RKO (cell line): ENCODE measurements at regions not wholly inside any gene's neighbourhood (a gene's known extent, or its start where the extent isn't known, plus 50 kb on each side); places are given as distances from the start of the nearest gene placed in this dataset.
"Not testable (repeated sequence)": the region's sequence is repeated elsewhere in the genome, so short reads cannot be mapped to it uniquely, and the experiment has no call there.

Experiments
- DNase-seq: peaks from one replicate; pipeline ENCODE4 v3.0.0-alpha.2; 2016; ENCODE audit warnings: low spot score

DNA sequence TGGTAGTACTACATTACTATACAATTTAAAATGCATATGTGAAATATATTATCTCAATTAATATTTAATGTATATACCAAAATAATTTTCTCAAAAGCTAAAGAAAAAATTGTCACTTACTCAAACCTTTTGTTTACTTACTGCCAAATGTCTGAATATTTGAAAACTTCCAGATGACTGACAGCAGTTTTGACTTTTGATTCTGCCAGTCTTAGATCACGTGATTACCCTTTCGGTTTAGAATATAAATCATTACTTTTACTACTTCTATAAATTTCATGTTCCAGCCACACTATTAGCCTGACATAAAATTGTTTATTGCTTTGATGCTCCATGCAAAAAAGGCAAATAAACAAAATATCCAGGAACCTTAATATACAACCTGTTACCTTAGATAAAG lies 680.7 kb upstream of the ID4 start:
- no peak for DNase-seq

DNA sequence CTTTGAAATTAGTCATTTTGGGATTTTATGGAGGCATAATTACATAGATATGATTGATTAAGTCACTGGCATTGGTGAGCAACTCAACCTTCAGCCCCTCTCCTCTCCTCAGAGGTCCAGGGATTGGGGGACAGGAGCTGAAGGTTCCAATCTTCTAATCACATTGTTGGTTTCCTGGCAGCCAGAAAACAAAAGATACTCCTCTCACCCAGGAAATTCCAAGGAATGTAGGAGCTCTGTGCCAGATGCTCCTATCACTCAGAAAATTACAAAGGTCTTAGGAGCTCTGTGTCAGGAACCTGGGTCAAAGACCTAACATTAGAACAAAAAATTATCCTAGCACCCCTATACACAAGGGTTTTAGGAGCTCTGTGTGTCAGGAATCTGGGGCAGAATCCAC lies 679.7 kb upstream of the ID4 start:
- DNase-seq: no peak

DNA sequence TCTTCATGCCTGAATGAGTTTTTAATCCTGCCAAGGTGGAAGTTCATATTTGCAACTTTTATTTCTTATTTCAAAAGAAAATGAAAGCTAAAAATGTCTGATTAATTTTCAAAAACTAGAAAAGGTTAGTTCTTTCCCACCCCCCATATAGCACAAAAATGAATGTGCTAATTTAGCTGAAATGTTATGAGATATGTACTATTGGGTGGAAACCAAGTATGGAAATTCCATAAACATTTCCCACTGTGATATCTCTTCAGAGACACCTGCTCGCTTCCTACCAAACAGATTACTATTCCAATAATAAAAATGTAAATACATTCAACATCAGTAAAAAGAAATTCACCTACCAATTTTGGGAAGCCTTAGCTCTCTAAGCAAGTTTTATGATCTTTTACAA lies 678.6 kb upstream of the ID4 start:
- no peak for DNase-seq

DNA sequence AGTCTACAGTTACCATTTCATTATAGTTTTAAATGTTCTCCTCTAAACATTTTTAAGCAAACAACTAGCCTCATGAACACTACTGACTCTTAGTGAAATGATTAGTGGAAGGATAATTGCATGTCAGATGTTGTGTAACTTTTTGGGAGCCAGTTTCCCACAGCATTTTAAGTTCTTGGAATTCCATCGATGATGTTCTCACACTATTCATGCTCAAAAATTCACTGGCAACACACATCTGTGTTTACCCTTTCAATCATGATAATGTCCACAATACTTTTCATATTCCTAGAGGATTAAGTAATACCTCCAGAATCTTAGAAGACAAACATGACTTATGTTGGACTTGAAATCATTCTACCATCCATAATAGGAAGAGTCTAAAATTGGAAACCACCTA lies 678.1 kb upstream of the ID4 start:
- no peak for DNase-seq

DNA sequence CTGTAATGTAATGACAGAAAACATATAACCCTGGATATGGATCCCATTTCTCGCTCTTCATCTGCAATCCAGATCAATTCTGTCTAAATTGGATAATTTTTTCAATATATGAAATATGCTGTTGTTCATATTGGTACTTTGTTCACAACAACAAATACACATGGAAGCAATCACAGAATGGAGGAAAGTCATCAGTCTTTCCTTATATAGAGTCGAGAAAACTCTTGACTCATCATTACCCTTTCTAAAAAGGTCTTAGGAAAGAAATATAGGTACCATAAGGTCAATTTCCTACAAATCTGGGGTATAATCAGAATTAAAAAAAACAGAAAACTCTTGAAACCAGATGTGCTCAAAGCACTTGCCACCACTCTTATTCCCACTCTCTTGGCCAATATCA lies 677.6 kb upstream of the ID4 start:
- no peak for DNase-seq

DNA sequence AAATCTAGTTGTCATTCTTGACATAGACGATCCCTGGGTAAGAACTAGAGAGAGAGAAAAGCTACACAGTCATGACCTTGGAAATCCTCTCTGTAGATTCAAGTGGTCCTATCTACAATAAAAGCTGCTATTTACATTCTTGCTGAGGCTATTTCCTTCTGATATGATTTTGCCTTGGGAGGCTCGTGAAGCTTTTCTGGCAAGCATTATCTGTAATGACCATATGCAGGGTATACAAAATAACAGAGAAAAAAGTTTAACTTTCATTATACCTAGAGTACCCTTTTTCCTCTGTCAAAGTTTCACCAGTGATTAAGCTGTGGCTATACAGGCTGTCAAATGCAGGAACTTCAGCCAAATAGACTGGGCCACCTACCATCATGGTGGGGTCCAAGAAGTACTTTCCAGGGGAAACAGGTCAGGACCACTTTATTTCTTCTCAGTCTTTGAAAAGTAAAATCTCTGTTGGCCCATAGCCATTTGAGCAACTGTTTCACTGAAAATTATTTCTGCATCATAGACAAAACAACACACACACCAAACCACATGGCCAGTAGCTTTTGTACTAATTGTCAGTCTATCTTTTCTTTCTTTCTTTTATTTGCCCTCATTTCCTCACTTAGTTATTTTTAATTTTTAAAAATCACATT lies 677.0 kb upstream of the ID4 start:
- DNase-seq: no peak

DNA sequence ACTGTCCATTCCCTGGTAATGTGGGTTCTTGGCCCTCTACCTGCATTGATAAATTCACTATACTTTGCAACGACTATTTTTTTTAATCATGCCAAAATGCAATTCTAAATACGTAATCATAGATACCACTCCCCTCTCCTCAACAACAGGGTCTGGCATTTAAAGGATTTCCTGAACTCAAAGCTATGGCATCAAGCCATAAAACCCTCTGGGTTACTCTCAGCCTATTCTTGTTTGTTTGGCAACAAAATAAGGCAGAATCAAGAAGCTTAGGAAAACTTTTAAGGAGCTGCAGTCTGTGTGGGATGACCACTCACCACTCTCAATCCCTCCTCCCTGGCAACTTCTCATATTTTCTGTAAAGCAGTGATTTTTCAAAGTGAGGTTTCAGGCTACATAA lies 669.9 kb upstream of the ID4 start:
- DNase-seq: no peak

DNA sequence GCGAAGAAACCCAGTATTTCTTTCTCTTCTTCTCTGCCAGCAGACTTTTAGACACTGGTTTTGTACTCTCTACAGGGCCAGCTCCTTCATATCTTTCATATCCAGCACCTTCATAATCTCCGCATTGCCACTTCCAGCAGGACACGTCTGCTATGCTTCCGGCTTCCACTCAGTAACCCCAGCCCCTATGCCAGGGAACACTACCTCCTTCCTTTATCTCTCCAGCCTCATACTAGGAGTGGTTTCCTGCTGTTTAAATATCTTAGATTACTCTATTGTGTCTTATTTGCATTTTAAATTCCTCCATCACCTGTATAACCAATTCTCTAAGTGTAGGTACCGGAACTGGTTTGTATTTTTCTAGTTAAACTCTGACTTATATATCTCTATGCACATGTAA lies 667.8 kb upstream of the ID4 start:
- DNase-seq: no peak

DNA sequence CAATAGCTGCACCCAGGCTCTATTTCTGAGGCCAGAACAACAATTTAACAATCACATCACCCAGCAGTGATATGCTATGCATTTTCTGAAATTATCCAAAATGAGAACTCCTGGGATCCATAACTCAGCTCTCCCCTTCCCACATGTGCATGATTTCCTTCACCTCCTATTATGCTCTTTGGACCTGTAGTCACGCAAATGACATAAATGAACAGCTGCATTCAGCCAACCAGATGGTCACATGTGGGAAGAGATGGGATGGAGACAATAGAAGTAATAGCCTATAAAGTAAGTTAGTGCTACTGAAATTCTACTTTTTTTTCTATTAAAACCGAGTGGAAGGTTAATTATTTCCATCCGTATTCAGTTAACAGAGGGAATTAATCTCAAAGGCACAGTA lies 662.1 kb upstream of the ID4 start:
- no peak for DNase-seq

DNA sequence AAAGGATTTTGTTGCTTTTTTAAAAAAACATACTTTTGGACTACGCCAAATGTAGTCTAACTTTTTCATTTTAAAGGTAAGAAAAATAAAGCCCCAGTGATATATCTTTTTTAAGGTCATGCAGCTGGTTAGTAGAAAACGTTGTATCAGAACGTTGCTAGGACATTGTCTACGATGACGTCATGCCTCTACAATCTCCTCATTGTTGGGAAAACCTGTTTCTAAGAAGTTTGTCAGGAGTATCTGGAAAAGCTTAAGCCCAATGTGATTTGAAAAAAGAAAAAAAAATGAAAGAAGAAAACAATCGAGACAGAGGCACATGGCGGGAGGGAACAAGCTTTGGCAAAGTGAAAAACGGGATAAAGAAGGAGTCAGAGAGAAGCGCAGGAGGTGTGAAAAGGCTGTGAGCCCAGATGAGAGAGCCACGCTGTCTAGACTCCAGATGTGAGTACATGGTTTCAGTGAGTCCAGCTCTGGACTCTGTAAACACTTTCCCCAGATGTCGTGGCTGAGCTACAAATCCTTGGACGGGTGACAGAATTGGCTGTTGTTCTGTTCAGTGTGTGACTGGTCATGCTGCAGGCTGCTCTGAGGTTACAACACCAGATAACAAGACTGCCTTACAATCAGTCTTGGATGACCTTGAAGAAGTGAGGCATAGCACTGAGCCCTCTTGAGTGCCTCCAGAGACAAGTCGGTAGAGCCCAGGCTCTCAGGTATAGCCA lies 656.7 kb upstream of the ID4 start:
- no peak for DNase-seq

DNA sequence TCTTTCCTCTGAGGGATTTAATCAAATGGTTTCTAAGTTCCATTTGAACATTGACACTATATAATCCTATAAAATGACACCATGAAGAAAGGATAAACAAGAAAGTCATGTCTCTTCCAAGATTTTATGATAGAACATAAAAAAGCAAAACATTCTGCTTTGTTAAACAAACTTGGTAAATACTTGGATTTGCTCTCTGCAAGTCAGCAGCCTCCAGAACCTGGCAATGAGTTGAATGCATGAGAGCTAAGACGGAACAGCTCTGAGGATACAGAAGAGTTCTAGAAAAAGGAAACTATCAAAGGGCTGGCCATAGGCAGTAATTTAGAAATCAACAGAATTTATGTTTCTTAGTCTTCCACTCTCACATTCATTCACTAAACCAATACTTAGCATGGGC lies 656.0 kb upstream of the ID4 start:
- DNase-seq: no peak

DNA sequence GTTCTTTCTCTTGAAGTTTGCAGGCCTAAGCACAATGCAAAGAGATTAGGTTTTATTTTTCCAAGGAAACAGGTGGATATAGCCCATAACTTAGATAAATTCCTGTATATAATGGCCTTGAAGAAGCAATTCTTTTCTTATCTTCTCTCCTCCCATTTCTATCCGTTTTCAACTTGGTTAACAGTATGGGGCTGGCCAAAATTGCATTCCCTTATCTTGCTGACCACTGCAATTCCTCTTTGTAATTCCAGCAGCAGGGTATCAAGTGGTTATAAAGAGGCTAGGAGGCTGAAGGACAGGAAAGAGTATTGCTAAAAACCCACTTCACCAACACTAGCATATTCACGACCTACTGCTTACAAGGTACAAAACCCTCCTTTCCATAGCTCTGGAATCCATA lies 643.5 kb upstream of the ID4 start:
- no peak for DNase-seq

DNA sequence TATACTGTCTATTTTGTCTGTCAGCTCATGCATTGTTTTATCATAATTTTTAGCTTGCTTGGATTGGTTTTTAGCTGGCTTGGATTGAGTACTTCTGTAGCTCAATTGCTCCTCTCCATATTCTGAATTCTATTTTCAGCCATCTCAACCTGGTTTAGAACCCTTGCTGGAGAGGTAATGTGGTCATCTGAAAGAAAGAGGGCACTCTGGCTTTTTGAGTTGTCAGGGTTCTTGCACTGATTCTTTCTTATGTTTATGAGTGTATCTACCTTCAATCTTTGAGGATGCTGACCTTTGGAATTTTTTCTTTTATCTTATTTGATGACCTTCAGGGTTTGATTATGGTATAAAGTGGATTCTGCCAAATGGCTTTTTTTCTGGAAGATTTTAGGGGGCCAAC lies 632.7 kb upstream of the ID4 start:
- DNase-seq: no peak

DNA sequence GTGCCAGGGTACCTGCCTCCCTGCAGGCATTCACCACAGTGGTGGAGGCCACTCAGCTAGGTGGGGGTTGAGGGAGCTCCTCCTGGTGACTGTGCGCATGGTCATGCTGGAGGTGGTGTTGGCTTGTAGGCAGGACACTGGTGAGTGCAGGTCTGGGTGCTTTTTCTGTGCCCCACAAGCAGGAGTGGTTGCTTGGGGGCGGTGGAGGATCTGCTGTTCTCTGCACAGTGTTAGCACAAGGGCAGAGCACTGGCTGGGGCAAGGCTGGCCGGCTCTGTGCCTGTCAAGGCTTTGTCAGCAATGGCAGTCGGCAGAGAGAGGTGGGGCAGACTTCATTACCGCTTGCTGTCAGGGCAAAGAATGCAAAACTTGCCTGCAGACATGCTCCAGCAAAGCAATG lies 632.1 kb upstream of the ID4 start:
- no peak for DNase-seq

DNA sequence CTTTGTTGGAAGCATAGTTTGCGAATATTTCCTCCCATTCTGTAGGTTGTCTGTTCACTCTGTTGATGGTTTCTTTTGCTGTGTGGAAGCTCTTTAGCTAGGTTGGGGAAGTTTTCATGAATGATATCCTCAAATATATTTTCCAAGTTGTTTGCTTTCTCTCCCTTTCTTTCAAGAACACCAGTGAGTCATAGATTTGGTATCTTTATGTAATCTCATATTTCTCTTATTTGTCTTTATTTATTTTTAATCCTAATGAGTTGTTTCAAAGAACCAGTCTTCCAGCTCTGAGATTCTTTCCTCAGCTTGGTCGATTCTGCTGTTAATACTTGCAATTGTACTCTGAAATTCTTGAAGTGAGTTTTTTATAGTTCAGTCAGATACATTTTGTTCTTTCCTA lies 628.0 kb upstream of the ID4 start:
- DNase-seq: no peak

DNA sequence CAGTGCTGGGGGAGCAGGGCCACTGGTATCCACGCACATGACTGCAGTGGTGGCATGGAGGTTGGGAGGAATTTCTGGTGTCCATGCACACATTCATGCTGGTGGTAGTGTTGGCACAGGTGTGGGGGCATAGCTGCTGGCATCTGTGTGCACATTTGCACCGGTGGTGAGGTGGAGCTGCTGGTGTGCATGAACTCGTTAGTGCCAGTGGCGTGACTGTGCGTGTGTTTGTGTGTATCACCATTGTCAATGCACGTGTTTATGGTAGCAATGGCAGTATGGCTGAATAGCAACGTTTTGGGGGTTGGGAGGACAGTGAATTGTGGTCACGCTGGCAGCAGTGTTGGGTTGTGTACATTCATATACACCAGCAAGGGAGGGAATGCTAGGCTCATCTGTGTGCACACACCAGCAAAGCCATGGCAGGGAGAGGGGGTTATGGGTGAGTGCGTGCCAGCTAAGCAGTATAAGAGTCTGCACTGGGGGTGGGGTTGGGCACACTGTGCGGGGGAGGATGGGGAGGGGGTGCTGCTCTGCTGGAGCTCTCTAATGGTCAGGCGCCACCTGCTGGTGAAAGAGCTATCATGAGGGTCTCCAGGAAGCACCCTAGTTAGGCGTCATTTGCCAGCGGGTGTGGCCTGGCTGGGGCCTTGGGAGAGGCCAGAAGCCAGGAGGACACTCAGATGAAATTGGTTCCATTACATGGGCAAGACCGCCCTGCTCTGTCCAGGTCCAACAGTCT lies 626.1 kb upstream of the ID4 start:
- DNase-seq: no peak

DNA sequence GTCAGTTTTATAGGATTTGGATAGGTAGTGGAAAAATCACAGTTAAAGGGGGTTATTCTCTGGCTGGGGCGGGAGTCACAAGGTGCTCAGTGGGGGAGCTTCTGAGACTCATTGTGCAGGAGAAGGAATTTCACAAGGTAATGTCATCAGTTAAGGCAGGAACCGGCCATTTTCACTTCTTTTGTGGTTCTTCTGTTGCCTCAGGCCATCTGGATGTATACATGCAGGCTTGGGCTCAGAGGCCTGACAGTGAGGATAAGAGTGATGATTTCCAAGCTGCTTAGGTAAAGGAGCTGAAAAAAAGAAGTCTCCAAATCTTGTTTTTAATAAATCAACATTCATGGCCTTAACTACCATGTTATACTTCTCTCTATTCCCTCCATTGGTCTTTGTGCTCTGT lies 622.9 kb upstream of the ID4 start:
- no peak for DNase-seq

DNA sequence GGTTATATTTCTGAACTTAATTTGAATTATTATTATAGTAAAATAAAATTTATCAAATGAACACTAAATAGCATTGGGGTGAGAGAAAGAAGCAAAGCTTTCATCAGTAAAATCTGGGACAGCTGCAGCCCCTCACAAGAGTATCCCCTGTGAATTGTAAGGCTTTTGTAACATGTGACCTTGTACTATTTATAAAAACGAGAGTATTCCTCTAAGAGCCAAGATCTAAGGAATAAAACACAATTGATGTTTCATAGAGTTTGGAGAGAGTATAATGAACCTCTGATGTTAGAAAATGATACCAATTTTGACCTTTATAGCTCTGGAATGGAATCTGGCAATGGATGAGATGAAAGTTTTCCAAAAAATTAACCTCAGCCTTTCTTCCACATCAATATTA lies 617.2 kb upstream of the ID4 start:
- no peak for DNase-seq

DNA sequence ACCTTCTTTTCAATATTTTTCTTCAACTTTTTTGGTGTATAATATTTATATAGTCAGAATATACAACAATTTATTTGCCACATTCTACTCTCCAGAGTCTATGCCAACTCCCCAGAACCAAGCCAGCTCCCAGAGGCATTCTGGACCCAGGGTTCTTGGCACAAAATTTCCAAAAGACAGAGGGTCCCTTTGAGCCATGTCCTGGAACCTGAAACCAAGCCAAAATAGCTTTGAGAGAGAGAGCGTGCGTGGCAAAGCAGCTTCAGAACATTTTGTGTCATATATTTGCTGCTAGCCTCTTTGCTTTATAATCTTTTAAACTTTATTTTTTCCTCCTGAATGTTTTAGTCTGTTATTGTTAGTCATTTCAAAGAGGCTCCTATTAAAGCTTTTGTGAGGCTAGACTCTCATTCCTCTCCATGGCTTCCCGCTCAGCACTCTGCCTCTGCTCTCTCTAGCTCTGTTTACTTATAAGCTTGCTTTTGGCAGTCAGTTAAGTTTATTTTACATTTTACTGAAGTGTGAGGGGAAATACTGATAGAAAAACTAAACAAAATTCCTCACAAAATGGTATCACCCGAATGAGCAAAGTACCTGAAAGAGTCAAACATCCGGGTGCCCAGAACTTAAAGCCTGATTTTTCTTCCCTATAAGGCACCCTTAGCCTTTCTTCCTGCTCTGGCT lies 605.1 kb upstream of the ID4 start:
- DNase-seq: no peak

DNA sequence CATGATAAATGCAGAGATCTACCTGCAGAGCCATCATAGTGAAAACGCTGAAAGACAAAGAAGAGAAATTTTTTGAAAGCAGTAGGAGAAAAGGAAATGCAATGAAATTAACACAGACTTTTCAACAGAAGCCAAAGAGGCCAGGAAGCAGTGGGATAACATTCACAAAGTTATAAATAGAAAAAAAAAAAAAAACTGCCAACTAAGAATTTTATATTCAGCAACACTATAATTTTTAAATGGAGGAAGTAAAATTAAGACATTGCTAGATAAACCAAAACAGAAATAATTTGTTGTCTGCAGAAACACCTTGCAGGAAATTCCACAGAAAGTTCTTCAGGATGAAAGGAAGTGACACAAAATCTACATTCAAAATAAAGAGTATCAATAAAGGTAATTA lies 591.5 kb upstream of the ID4 start:
- no peak for DNase-seq

DNA sequence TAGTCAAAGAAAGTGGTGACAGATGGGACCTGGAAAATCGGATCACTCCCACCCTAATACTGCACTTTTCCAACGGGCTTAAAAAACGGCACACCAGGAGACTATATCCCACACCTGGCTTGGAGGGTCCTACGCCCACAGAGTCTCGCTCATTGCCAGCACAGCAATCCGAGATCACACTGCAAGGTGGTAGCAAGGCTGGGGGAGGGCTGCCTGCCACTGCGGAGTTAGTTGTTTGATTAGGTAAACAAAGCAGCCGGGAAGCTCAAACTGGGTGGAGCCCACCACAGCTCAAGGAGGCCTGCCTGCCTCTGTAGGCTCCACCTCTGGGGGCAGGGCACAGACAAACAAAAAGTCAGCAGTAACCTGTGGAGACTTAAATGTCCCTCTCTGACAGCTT lies 590.0 kb upstream of the ID4 start:
- DNase-seq: not testable (repeated sequence)

DNA sequence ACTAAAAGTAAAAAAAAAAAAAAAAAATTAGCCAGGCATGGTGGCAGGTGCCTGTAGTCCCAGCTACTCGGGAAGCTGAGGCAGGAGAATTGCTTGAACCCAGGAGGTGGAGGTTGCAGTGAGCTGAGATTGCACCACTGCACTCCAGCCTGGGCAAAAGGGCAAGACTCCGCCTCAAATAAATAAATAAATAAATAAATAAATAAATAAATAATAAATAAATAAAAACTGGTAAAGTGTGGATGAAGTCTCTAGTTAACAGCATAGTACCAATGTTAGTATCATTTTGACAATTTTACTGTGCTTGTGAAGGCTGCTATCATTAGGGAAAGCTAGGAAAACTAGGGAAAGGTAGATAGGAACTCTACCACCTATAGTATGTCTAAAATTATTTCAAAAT lies 581.0 kb upstream of the ID4 start:
- DNase-seq: not testable (repeated sequence)

DNA sequence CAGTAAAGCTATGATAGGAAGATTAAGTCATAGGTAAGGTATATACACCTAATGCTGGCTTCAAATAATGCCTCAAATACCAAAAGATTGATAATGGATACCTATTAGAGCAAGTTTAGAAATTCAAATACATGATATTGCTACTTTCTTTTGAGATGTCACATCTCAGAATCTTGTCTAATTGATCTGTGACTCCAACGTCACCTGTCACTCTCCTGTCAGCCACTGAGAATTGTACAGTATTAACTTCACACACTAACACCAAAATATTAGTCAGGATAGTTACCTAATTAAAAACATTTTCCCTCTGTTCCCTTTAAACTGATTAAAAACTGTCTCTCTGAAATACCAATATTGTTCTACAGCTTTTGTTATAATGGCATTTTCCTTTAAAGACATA lies 575.5 kb upstream of the ID4 start:
- DNase-seq: no peak
